Neural crest cell (in vitro differentiated cells): ENCODE measurements at regions not wholly inside any gene's neighbourhood (a gene's known extent, or its start where the extent isn't known, plus 50 kb on each side); places are given as distances from the start of the nearest gene placed in this dataset.

Source experiments
- DNase-seq: peaks from one replicate; pipeline ENCODE4 v3.0.0; 2021; ENCODE audit warnings: low read depth, mixed read lengths, low spot score
- H3K27ac Mint-ChIP-seq: one replicate; pipeline ENCODE4 v1.8.0; 2021; ENCODE audit warnings: mild to moderate bottlenecking, mixed read lengths; ENCODE audit not compliant: unreplicated experiment
- H3K27me3 Mint-ChIP-seq: 2 replicates; pipeline ENCODE4 v1.8.0; 2021; ENCODE audit warnings: low read depth, mild to moderate bottlenecking, mixed read lengths
- H3K36me3 Mint-ChIP-seq: 2 replicates; pipeline ENCODE4 v1.8.0; 2021; ENCODE audit warnings: low read depth, mild to moderate bottlenecking, mixed read lengths
- H3K4me1 Mint-ChIP-seq: 2 replicates; pipeline ENCODE4 v1.8.0; 2021; ENCODE audit warnings: mixed read lengths
- H3K4me3 Mint-ChIP-seq: one replicate; pipeline ENCODE4 v1.8.0; 2021; ENCODE audit warnings: mild to moderate bottlenecking, mixed read lengths
- H3K9me3 Mint-ChIP-seq: 2 replicates; pipeline ENCODE4 v1.8.0; 2021; ENCODE audit warnings: mixed read lengths
- CTCF ChIP-seq: fragments of 200-600 bp; sonication (generic); conservative IDR thresholded peaks from 2 replicates; pipeline ENCODE4 v1.5.0; 2021; ENCODE audit warnings: antibody characterized with exemption, mild to moderate bottlenecking

DNA sequence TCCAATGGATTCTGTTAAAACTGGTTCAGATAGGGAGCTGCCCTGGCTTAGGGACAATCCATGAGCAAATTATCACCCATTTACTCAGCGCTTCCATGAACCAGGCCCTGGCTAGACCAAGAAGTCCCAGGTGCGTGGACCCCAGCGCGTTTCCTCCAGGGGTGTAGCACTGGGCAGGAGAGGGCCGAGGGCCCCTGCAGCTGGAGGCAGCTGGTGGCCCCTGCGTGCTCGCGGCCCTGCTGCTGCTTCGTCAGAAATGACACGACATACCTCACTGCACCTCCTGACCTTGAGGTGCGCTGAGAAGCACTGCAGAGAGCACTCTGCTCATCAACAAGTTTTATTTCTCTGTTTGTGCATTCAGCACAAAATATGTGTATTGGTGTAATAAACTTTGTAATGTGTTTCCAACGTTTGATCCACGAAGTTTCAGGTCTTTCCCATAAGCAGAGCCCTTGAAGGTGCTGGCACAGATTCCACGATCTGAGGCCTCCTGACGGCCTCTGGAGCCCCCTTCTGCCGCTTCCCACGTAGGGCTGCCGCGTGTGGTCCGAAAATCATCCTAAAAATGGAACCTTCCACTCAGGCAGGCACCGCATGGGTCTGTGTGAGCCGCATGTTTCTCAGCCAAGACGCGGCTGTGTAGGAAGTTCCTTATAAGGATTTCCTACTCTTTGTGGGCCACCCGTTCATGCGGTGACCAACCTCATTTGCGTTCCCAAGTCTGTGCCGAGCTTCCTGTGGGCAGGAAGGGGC, 50.8 kb upstream of the ZCCHC14 start:
- Mint-ChIP-seq H3K9me3 (peaks cover 5% of the 10 kb centered on the region), H3K4me3 (no peak overlapping the region), H3K27me3 (peaks cover 2% of the 10 kb centered on the region), H3K4me1 (peaks cover 28% of the 10 kb centered on the region), H3K27ac (no peak overlapping the region), H3K36me3 (no peaks in the 10 kb centered on the region)
- no peak for TF ChIP-seq CTCF
- DNase-seq: no peak

DNA sequence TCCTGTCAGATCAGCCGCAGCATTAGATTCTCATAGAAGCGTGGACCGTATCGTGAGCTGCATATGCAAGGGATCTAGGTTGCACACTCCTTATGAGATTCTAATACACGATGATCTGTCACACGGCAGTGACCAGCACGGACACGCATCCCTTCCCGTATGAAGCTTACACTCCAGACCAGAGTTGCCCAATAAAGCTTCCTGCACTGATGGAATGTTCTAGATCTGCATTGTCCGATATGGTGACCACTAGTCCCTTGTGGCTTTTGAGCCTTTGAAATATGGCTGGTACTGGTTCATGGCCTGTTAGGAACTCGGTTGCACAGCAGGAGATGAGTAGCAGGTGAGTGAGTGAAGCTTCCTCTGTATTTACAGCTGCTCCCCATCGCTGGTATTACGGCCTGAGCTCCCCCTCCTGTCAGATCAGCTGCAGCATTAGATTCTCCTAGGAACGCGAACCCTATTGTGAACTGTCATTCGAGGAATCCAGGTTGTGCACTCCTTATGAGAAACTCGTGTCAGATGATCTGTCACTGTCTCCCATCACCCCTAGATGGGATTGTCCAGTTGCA, 49.8 kb upstream of the ZCCHC14 start:
- Mint-ChIP-seq H3K4me1 (peaks cover 33% of the 10 kb centered on the region), H3K27me3 (peaks cover 8% of the 10 kb centered on the region), H3K9me3 (peaks cover 5% of the 10 kb centered on the region), H3K27ac (no peak overlapping the region), H3K36me3 (no peaks in the 10 kb centered on the region), H3K4me3 (no peak overlapping the region)
- no peak for DNase-seq
- TF ChIP-seq CTCF: no peak
